Activated naive CD8-positive, alpha-beta T cell treated with anti-CD3 and anti-CD28 coated beads, Interleukin-2, amount 10 ng/mL, durations not matched to agents 7 days and 5 days (primary cell): ENCODE measurements at regions not wholly inside any gene's neighbourhood (a gene's known extent, or its start where the extent isn't known, plus 50 kb on each side); places are given as distances from the start of the nearest gene placed in this dataset.
"Not testable (repeated sequence)": the region's sequence is repeated elsewhere in the genome, so short reads cannot be mapped to it uniquely, and the experiment has no call there.

Experiments used
- ATAC-seq: fragments of 150-1000 bp; cut with Tn5 transposase; one replicate; pipeline ENCODE4 v1.10.0; 2021; ENCODE audit warnings: low read depth, moderate library complexity
- POLR2A ChIA-PET: fragments of 350-600 bp; sonication (Branson Sonifier 250); formaldehyde crosslinking; loops from one replicate; lab custom pipeline; 2021; ENCODE audit warnings: antibody characterized with exemption; lab: Charles Lee
- DNase-seq: peaks from one replicate; pipeline ENCODE4 v3.0.0; 2021
- H3K27ac Mint-ChIP-seq: one replicate; pipeline ENCODE4 v1.8.0; 2022; ENCODE audit warnings: mild to moderate bottlenecking, mixed read lengths
- H3K27me3 Mint-ChIP-seq: one replicate; pipeline ENCODE4 v1.8.0; 2022; ENCODE audit warnings: mild to moderate bottlenecking, moderate library complexity, mixed read lengths
- H3K36me3 Mint-ChIP-seq: one replicate; pipeline ENCODE4 v1.8.0; 2021; ENCODE audit warnings: mild to moderate bottlenecking, mixed read lengths
- H3K4me1 Mint-ChIP-seq: one replicate; pipeline ENCODE4 v1.8.0; 2021; ENCODE audit warnings: mixed read lengths
- H3K4me3 Mint-ChIP-seq: one replicate; pipeline ENCODE4 v1.8.0; 2022; ENCODE audit warnings: mild to moderate bottlenecking, moderate library complexity, mixed read lengths
- H3K9me3 Mint-ChIP-seq: one replicate; pipeline ENCODE4 v1.8.0; 2021; ENCODE audit warnings: mixed read lengths

GRCh38 chr11:112651386-112651785, 309.8 kb upstream of the NCAM1 start:
- ATAC-seq, result no peak
- H3K36me3 Mint-ChIP-seq, result no peaks in the 10 kb centered on the region
- H3K9me3 Mint-ChIP-seq, result no peaks in the 10 kb centered on the region
- peaks cover 6% of the 10 kb centered on the region for H3K27me3 Mint-ChIP-seq
- no peak overlapping the region for H3K27ac Mint-ChIP-seq
- no peak overlapping the region for H3K4me3 Mint-ChIP-seq
- POLR2A ChIA-PET, result no interaction called here
- DNase-seq, result no peak
- no peaks in the 10 kb centered on the region for H3K4me1 Mint-ChIP-seq

GRCh38 chr11:112652786-112653390, 308.3 kb upstream of the NCAM1 start:
- no peak overlapping the region for H3K27ac Mint-ChIP-seq
- ATAC-seq (no peak), DNase-seq (no peak)

GRCh38 chr11:112655371-112655770, 305.8 kb upstream of the NCAM1 start:
- no peak overlapping the region for H3K4me3 Mint-ChIP-seq
- H3K4me1 Mint-ChIP-seq, result no peaks in the 10 kb centered on the region
- no peak for DNase-seq
- POLR2A ChIA-PET, result no interaction called here
- H3K36me3 Mint-ChIP-seq, result no peaks in the 10 kb centered on the region
- H3K27me3 Mint-ChIP-seq, result peaks cover 2% of the 10 kb centered on the region
- no peak for ATAC-seq
- no peaks in the 10 kb centered on the region for H3K9me3 Mint-ChIP-seq
- H3K27ac Mint-ChIP-seq, result no peak overlapping the region

More at GRCh38 chr11:112652786-112653390, 308.3 kb upstream of the NCAM1 start:
- no peaks in the 10 kb centered on the region for H3K4me1 Mint-ChIP-seq
- no peaks in the 10 kb centered on the region for H3K36me3 Mint-ChIP-seq
- no peaks in the 10 kb centered on the region for H3K9me3 Mint-ChIP-seq
- H3K27me3 Mint-ChIP-seq, result peaks cover 2% of the 10 kb centered on the region
- POLR2A ChIA-PET, result no interaction called here
- no peak overlapping the region for H3K4me3 Mint-ChIP-seq

- Mint-ChIP-seq H3K4me3 (no peak overlapping the region), H3K9me3 (no peaks in the 10 kb centered on the region), H3K27ac (no peak overlapping the region), H3K27me3 (peaks cover 2% of the 10 kb centered on the region), H3K36me3 (no peaks in the 10 kb centered on the region), H3K4me1 (no peaks in the 10 kb centered on the region)
- DNase-seq, result no peak
- POLR2A ChIA-PET, result no interaction called here
- no peak for ATAC-seq
Observed at GRCh38 chr11:112656772-112657428, 304.3 kb upstream of the NCAM1 start.

- Mint-ChIP-seq H3K36me3 (no peaks in the 10 kb centered on the region), H3K4me3 (no peak overlapping the region), H3K27me3 (peaks cover 2% of the 10 kb centered on the region), H3K9me3 (no peaks in the 10 kb centered on the region), H3K27ac (no peak overlapping the region), H3K4me1 (no peaks in the 10 kb centered on the region)
- no peak for DNase-seq
- POLR2A ChIA-PET, result no interaction called here
- ATAC-seq, result no peak
Observed at GRCh38 chr11:112658431-112658878, 302.8 kb upstream of the NCAM1 start.

- Mint-ChIP-seq H3K27ac (no peak overlapping the region), H3K4me1 (no peaks in the 10 kb centered on the region), H3K9me3 (no peaks in the 10 kb centered on the region), H3K4me3 (no peak overlapping the region), H3K27me3 (peaks cover 7% of the 10 kb centered on the region), H3K36me3 (no peaks in the 10 kb centered on the region)
- DNase-seq, result no peak
- ATAC-seq, result no peak
- POLR2A ChIA-PET, result no interaction called here
Observed at GRCh38 chr11:112661146-112661545, 300.1 kb upstream of the NCAM1 start.

- no peak for DNase-seq
- POLR2A ChIA-PET, result no interaction called here
- H3K27ac Mint-ChIP-seq, result no peak overlapping the region
- ATAC-seq, result no peak
- H3K9me3 Mint-ChIP-seq, result no peaks in the 10 kb centered on the region
- no peaks in the 10 kb centered on the region for H3K4me1 Mint-ChIP-seq
- H3K27me3 Mint-ChIP-seq, result peaks cover 7% of the 10 kb centered on the region
- no peak overlapping the region for H3K4me3 Mint-ChIP-seq
- H3K36me3 Mint-ChIP-seq, result no peaks in the 10 kb centered on the region
Observed at GRCh38 chr11:112661571-112661970, 299.6 kb upstream of the NCAM1 start.

- Mint-ChIP-seq H3K9me3 (no peaks in the 10 kb centered on the region), H3K4me3 (no peak overlapping the region), H3K27me3 (peaks cover 6% of the 10 kb centered on the region), H3K27ac (no peak overlapping the region), H3K4me1 (no peaks in the 10 kb centered on the region), H3K36me3 (no peaks in the 10 kb centered on the region)
- DNase-seq (no peak), ATAC-seq (no peak)
- POLR2A ChIA-PET, result no interaction called here
Observed at GRCh38 chr11:112662554-112662953, 298.7 kb upstream of the NCAM1 start.

GRCh38 chr11:112663947-112664634, 297.1 kb upstream of the NCAM1 start:
- Mint-ChIP-seq H3K27ac (no peak overlapping the region), H3K4me1 (no peaks in the 10 kb centered on the region), H3K36me3 (no peaks in the 10 kb centered on the region), H3K9me3 (no peaks in the 10 kb centered on the region), H3K4me3 (no peak overlapping the region), H3K27me3 (peaks cover 8% of the 10 kb centered on the region)
- POLR2A ChIA-PET, result interaction anchor here (0.6 kb wide), 1 partner anchor 161 kb away, joined by 5 read pairs; no protein-coding TSS in a partner anchor
- ATAC-seq (no peak), DNase-seq (no peak)

- H3K27ac Mint-ChIP-seq, result no peak overlapping the region
- POLR2A ChIA-PET, result no interaction called here
- no peak for DNase-seq
- no peaks in the 10 kb centered on the region for H3K9me3 Mint-ChIP-seq
- no peak overlapping the region for H3K4me3 Mint-ChIP-seq
- no peak for ATAC-seq
- H3K36me3 Mint-ChIP-seq, result no peaks in the 10 kb centered on the region
- H3K4me1 Mint-ChIP-seq, result no peaks in the 10 kb centered on the region
- H3K27me3 Mint-ChIP-seq, result peaks cover 8% of the 10 kb centered on the region
Observed at GRCh38 chr11:112665291-112665690, 295.9 kb upstream of the NCAM1 start.

- H3K4me3 Mint-ChIP-seq, result no peak overlapping the region
- no peaks in the 10 kb centered on the region for H3K36me3 Mint-ChIP-seq
- no peak overlapping the region for H3K27ac Mint-ChIP-seq
- DNase-seq (no peak), ATAC-seq (no peak)
- peaks cover 8% of the 10 kb centered on the region for H3K27me3 Mint-ChIP-seq
- no peaks in the 10 kb centered on the region for H3K4me1 Mint-ChIP-seq
- H3K9me3 Mint-ChIP-seq, result no peaks in the 10 kb centered on the region
- POLR2A ChIA-PET, result no interaction called here
Observed at GRCh38 chr11:112666253-112666652, 295.0 kb upstream of the NCAM1 start.

GRCh38 chr11:112670806-112671570, 290.2 kb upstream of the NCAM1 start:
- peaks cover 5% of the 10 kb centered on the region for H3K27me3 Mint-ChIP-seq
- H3K4me3 Mint-ChIP-seq, result no peak overlapping the region
- no peak overlapping the region for H3K27ac Mint-ChIP-seq
- ATAC-seq, result no peak
- H3K36me3 Mint-ChIP-seq, result no peaks in the 10 kb centered on the region
- POLR2A ChIA-PET, result no interaction called here
- no peaks in the 10 kb centered on the region for H3K4me1 Mint-ChIP-seq
- DNase-seq, result no peak
- peaks cover 2% of the 10 kb centered on the region for H3K9me3 Mint-ChIP-seq

GRCh38 chr11:112673401-112673800, 287.8 kb upstream of the NCAM1 start:
- H3K27me3 Mint-ChIP-seq, POLR2A ChIA-PET, ATAC-seq, H3K36me3 Mint-ChIP-seq, H3K9me3 Mint-ChIP-seq, H3K4me3 Mint-ChIP-seq, H3K27ac Mint-ChIP-seq, DNase-seq, H3K4me1 Mint-ChIP-seq: not testable (repeated sequence)
